GM10248 (cell line): ENCODE measurements at regions not wholly inside any gene's neighbourhood (a gene's known extent, or its start where the extent isn't known, plus 50 kb on each side); places are given as distances from the start of the nearest gene placed in this dataset.

Source experiments
- CTCF ChIA-PET: fragments of 300-600 bp; sonication (Branson Sonifier 250); formaldehyde crosslinking; extraction: SDS; loops from one replicate; lab custom pipeline; 2021; ENCODE audit warnings: antibody characterized with exemption; lab: Yijun Ruan, JAX
- POLR2A ChIA-PET: fragments of 350-650 bp; sonication (Branson Sonifier 250); formaldehyde crosslinking; extraction: SDS; loops from one replicate; lab custom pipeline; 2020; ENCODE audit warnings: antibody characterized with exemption; lab: Yijun Ruan, JAX
- DNase-seq: peaks from one replicate; pipeline ENCODE4 v3.0.0; 2012; ENCODE audit errors: extremely low spot score
- CTCF ChIP-seq: IDR thresholded peaks from 2 replicates; pipeline ENCODE4 v1.5.1; 2012; ENCODE audit warnings: mild to moderate bottlenecking, low read depth; ENCODE audit errors: extremely low read depth, missing control alignments, control extremely low read depth

GRCh38 chr4:63233671-63234070 is 1175.6 kb downstream of the TECRL start:
- CTCF ChIA-PET: interaction anchor here (1.0 to 1.2 kb wide), 2 partner anchors 19 to 24 kb away, joined by 3 read pairs; no protein-coding TSS in a partner anchor

GRCh38 chr4:63232058-63232457 is 1177.2 kb downstream of the TECRL start:
- no peak for DNase-seq
- CTCF ChIA-PET: interaction anchor here (1.4 kb wide), 1 partner anchor 15 kb away, joined by 3 read pairs; no protein-coding TSS in a partner anchor
- TF ChIP-seq CTCF: no peak
- POLR2A ChIA-PET: no interaction called here

More at GRCh38 chr4:63233671-63234070, 1175.6 kb downstream of the TECRL start:
- POLR2A ChIA-PET: no interaction called here
- no peak for DNase-seq
- no peak for TF ChIP-seq CTCF

GRCh38 chr4:63226229-63226628 is 1183.0 kb downstream of the TECRL start:
- no peak for DNase-seq
- CTCF ChIA-PET: interaction anchor here (1.6 kb wide), 1 partner anchor 13 kb away, joined by 4 read pairs; no protein-coding TSS in a partner anchor
- POLR2A ChIA-PET: no interaction called here
- TF ChIP-seq CTCF: no peak

- POLR2A ChIA-PET: no interaction called here
- CTCF ChIA-PET: no interaction called here
- no peak for DNase-seq
- no peak for TF ChIP-seq CTCF
Measured at GRCh38 chr4:63222466-63222865, 1186.8 kb downstream of the TECRL start.

GRCh38 chr4:63221477-63221876 is 1187.8 kb downstream of the TECRL start:
- TF ChIP-seq CTCF: no peak
- ChIA-PET POLR2A (no interaction called here), CTCF (no interaction called here)
- no peak for DNase-seq

- no peak for TF ChIP-seq CTCF
- DNase-seq: no peak
- ChIA-PET POLR2A (no interaction called here), CTCF (no interaction called here)
Measured at GRCh38 chr4:63218856-63219255, 1190.4 kb downstream of the TECRL start.
